ENCODE measurements at regions not wholly inside any gene's neighbourhood (a gene's known extent, or its start where the extent isn't known, plus 50 kb on each side); places are given as distances from the start of the nearest gene placed in this dataset.

DNA sequence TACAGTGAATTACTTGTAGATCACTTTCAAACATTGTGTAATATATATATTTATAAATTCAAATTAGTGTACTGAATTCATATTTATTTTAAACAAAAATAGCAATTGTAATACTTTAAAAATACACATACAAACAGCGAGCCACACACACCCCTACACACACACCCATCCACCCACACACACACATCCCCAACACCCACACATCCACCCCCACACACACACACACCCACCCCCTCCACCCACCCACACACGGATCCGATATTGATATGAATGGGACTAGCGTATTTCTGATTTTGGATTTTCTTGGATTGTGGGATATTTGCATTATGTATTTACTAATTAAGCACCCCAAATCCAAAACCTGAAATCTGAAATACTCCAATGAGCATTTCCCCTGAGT is 451.2 kb downstream of the PCDH7 start:
- TF ChIP-seq, protein P1, sequence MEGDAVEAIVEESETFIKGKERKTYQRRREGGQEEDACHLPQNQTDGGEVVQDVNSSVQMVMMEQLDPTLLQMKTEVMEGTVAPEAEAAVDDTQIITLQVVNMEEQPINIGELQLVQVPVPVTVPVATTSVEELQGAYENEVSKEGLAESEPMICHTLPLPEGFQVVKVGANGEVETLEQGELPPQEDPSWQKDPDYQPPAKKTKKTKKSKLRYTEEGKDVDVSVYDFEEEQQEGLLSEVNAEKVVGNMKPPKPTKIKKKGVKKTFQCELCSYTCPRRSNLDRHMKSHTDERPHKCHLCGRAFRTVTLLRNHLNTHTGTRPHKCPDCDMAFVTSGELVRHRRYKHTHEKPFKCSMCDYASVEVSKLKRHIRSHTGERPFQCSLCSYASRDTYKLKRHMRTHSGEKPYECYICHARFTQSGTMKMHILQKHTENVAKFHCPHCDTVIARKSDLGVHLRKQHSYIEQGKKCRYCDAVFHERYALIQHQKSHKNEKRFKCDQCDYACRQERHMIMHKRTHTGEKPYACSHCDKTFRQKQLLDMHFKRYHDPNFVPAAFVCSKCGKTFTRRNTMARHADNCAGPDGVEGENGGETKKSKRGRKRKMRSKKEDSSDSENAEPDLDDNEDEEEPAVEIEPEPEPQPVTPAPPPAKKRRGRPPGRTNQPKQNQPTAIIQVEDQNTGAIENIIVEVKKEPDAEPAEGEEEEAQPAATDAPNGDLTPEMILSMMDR (IDR thresholded peaks at IDR 0.05): no peak
- no peak for TF ChIP-seq ZFX (IDR thresholded peaks at IDR 0.05; ENCODE audit: borderline replicate concordance)

Data from 22Rv1 (cell line).